ENCODE measurements at regions not wholly inside any gene's neighbourhood (a gene's known extent, or its start where the extent isn't known, plus 50 kb on each side); places are given as distances from the start of the nearest gene placed in this dataset.

GRCh38 chr2:122078451-122078850 is 323.0 kb downstream of the TSN start:
- Histone ChIP-seq H3K36me3 (no peaks in the 10 kb centered on the region), H3K9me3 (no peaks in the 10 kb centered on the region), H3K4me1 (ENCODE audit: control insufficient read depth in 1 of 2, low read depth in 2 of 2) (no peaks in the 10 kb centered on the region), H3K4me3 (no peak overlapping the region), H3K27ac (no peak overlapping the region), H3K27me3 (replicated peaks; ENCODE audit: insufficient read depth) (no peaks in the 10 kb centered on the region)
- no peak for ATAC-seq (ENCODE audit: insufficient number of reproducible peaks, low FRiP score, low read depth)
- no peak for TF ChIP-seq CTCF (IDR thresholded peaks at IDR 0.05)
- no peak for DNase-seq (ENCODE audit: low spot score)

- no peaks in the 10 kb centered on the region for H3K4me1 ChIP-seq (ENCODE audit: control insufficient read depth in 1 of 2, low read depth in 2 of 2)
- TF ChIP-seq CTCF (IDR thresholded peaks at IDR 0.05), result no peak
- no peak overlapping the region for H3K27ac ChIP-seq
- H3K4me3 ChIP-seq, result no peak overlapping the region
- no peaks in the 10 kb centered on the region for H3K9me3 ChIP-seq
- H3K27me3 ChIP-seq (replicated peaks; ENCODE audit: insufficient read depth), result no peaks in the 10 kb centered on the region
- no peak for ATAC-seq (ENCODE audit: insufficient number of reproducible peaks, low FRiP score, low read depth)
- no peaks in the 10 kb centered on the region for H3K36me3 ChIP-seq
- no peak for DNase-seq (ENCODE audit: low spot score)
Measured at GRCh38 chr2:122079844-122080243, 324.4 kb downstream of the TSN start.

- H3K27me3 ChIP-seq (replicated peaks; ENCODE audit: insufficient read depth), result no peaks in the 10 kb centered on the region
- no peak overlapping the region for H3K4me3 ChIP-seq
- no peak overlapping the region for H3K27ac ChIP-seq
- no peaks in the 10 kb centered on the region for H3K36me3 ChIP-seq
- DNase-seq (ENCODE audit: low spot score), result no peak
- no peaks in the 10 kb centered on the region for H3K4me1 ChIP-seq (ENCODE audit: control insufficient read depth in 1 of 2, low read depth in 2 of 2)
- ATAC-seq (ENCODE audit: insufficient number of reproducible peaks, low FRiP score, low read depth), result no peak
- TF ChIP-seq CTCF (IDR thresholded peaks at IDR 0.05), result no peak
- no peaks in the 10 kb centered on the region for H3K9me3 ChIP-seq
Measured at GRCh38 chr2:122080316-122080715, 324.9 kb downstream of the TSN start.

GRCh38 chr2:122080871-122081270 is 325.4 kb downstream of the TSN start:
- TF ChIP-seq CTCF (IDR thresholded peaks at IDR 0.05), result no peak
- Histone ChIP-seq H3K4me3 (no peak overlapping the region), H3K27me3 (replicated peaks; ENCODE audit: insufficient read depth) (no peaks in the 10 kb centered on the region), H3K9me3 (no peaks in the 10 kb centered on the region), H3K4me1 (ENCODE audit: control insufficient read depth in 1 of 2, low read depth in 2 of 2) (no peaks in the 10 kb centered on the region), H3K27ac (no peak overlapping the region), H3K36me3 (no peaks in the 10 kb centered on the region)
- ATAC-seq (ENCODE audit: insufficient number of reproducible peaks, low FRiP score, low read depth), result no peak
- DNase-seq (ENCODE audit: low spot score), result no peak

GRCh38 chr2:122081751-122082150 is 326.3 kb downstream of the TSN start:
- Histone ChIP-seq H3K27me3 (replicated peaks; ENCODE audit: insufficient read depth) (no peaks in the 10 kb centered on the region), H3K36me3 (no peaks in the 10 kb centered on the region), H3K9me3 (no peaks in the 10 kb centered on the region), H3K27ac (no peak overlapping the region), H3K4me1 (ENCODE audit: control insufficient read depth in 1 of 2, low read depth in 2 of 2) (no peaks in the 10 kb centered on the region), H3K4me3 (no peak overlapping the region)
- ATAC-seq (ENCODE audit: insufficient number of reproducible peaks, low FRiP score, low read depth) (no peak), DNase-seq (ENCODE audit: low spot score) (no peak)
- no peak for TF ChIP-seq CTCF (IDR thresholded peaks at IDR 0.05)
